Kidney glomerular epithelial cell (primary cell): ENCODE measurements at regions not wholly inside any gene's neighbourhood (a gene's known extent, or its start where the extent isn't known, plus 50 kb on each side); places are given as distances from the start of the nearest gene placed in this dataset.

Source experiments
- DNase-seq: peaks from one replicate; lab custom pipeline; 2025; lab: John Stamatoyannopoulos, UW

GRCh38 chr13:111952032-111952431 lies 114.9 kb upstream of the SOX1 start:
- no peak for DNase-seq

- DNase-seq = no peak
Measured at GRCh38 chr13:111952814-111953213, 114.1 kb upstream of the SOX1 start.

- no peak for DNase-seq
Measured at GRCh38 chr13:111953546-111954178, 113.3 kb upstream of the SOX1 start.

- DNase-seq = no peak
Measured at GRCh38 chr13:111954661-111955411, 112.1 kb upstream of the SOX1 start.

DNA sequence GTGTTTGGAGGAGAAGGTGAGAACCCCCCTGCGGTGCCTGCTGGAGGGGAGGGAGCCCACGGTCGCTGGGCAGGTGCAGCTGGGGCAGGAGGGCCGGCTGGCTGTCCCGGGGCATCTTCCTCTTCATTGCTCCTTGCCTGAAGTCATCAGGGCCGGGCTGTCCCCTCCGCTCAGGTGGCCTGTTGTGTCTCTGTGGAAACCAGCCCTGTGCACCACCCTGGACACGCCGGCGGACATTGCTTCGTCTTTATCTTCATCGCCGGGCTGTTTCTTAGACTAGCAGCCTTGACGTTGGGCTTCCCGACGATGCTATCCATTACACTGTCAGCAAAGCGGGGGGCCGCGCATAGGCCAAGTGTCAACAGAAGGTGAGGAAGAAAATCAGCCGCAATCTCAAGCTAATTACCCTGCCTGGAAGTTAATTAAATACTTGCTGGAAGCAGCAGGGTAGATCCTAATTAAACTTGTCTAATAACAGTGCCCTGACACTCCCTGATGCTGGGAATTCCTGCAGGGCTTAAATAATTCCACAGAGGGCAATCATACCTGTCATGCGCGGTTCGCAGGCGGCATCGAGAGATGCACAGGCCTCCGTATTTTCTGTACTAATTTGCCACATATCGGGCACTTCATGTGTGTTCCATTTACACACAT lies 111.4 kb upstream of the SOX1 start:
- no peak for DNase-seq

GRCh38 chr13:111956261-111957151 lies 110.4 kb upstream of the SOX1 start:
- no peak for DNase-seq

DNA sequence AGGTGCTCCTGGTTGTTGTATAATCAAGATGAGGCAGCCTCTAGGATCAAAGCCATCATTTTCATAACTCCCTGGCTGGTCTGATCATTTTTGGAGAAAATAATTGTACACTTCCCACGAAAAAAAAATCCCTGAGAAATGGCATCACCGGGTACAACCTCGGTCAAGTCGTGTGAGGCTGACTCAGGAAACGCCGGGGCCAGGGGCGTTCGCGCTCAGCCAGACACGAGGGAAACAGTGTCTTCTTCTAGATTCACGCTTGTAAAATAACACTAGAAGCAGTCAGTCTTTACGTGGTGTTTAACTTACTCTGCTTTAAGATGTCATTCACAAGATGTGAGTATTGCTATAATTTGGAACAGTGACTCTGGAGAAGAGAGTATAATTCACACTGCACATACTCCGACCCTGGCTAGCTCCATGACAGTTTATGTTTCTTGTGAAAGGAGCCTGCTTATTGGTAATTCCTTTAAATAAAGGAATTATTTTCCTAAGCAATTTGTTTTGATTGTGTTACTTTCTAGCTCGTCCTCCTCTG lies 109.0 kb upstream of the SOX1 start:
- DNase-seq = no peak

DNA sequence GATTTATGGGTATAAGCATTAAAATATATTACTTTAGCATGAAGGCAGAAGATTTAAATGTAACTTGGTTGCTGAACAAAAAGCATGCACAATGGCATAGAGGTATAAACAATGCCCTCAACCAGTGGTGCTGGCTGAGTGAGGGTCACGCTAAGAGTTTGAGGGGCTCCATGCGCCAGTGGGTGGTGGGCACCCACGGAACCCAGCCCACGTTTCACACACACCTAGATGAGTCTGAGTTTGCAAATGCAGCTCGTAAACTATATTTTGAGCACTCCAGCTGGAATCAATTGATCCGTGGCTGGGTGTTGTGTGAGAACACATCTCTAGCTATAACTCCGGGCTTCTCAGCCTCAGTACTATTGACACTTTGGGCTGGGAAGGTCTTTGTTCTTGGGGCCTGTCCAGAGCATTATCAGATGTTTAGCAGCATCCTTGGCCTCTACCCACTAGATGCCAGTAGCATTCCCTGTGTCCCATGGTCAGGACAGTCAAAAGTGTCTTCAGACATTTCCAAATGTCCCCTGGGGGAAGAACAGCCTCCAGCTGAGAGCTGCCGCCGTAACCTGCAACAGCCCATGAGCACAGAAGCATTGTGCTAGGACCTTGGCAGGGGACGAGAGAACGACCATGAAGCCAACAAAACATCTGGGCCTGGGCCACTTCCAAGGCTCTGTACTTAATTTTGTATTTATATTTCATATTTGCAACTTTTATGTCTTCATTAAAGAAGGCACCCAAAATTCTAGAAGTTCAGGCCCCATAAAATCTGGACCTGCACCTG lies 108.1 kb upstream of the SOX1 start:
- no peak for DNase-seq

GRCh38 chr13:111960152-111960772 lies 106.7 kb upstream of the SOX1 start:
- no peak for DNase-seq

DNA sequence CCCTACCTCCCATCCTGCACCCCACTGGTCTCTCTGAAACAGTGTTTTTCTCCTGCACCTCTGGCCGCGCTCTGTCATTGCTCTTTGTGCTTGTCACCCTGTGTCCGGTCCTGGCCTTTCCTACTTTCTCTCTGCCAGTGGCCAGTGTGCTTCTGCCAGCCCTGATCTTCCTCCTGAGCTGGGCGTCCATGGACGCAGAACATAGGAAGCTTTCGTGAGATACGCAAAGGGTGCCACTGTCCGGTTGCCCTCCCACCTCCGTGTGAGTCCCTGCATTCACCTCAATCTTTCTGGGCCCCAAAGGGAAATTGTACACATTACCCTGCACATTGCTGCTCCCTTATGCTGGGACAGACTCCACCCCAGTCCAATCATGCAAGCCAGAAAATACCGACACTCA lies 105.7 kb upstream of the SOX1 start:
- no peak for DNase-seq

- DNase-seq = no peak
Measured at GRCh38 chr13:111961651-111962192, 105.2 kb upstream of the SOX1 start.

DNA sequence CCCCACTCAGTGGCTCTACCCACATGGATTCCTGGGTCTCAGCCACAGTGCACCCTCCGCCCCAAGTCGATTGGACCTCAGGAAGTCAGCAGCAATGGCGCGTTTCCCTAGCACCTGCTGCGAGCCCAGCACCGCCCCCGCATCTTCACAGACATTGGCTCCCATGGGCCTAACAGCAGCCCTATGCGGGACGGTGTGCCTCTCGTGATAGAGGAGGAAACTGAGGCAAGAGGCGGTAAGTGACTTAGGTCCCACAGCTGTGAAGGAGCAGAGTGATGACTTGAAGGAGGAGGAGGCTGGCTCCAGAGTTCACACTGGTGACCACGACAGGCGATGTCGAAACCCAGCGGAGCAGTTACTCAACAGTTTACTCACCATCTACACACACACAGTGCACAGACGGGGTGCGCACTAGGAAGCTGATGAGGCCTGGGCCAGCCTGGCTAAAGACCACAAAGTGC lies 104.5 kb upstream of the SOX1 start:
- no peak for DNase-seq

DNA sequence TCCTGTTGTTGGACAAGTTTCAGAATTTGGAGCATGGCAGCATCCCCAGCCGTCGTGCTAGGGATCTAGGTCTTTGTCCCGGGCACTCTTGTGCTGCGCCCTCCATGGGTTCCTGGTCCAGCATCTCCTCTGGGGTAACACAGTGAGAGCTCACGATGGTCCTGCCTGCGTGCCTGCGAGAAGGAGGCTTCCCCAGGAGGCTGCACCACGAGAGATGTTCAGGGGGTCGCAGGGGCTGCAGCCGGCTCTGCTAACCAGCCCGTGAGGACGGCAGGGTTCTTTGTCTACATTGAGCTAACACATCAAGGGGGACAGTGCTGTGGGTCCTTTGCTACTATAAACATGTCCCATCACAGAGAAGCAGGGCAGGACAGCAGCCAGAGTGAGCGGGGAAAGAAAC lies 103.9 kb upstream of the SOX1 start:
- no peak for DNase-seq

- DNase-seq = no peak
Measured at GRCh38 chr13:111964411-111965035, 102.4 kb upstream of the SOX1 start.

DNA sequence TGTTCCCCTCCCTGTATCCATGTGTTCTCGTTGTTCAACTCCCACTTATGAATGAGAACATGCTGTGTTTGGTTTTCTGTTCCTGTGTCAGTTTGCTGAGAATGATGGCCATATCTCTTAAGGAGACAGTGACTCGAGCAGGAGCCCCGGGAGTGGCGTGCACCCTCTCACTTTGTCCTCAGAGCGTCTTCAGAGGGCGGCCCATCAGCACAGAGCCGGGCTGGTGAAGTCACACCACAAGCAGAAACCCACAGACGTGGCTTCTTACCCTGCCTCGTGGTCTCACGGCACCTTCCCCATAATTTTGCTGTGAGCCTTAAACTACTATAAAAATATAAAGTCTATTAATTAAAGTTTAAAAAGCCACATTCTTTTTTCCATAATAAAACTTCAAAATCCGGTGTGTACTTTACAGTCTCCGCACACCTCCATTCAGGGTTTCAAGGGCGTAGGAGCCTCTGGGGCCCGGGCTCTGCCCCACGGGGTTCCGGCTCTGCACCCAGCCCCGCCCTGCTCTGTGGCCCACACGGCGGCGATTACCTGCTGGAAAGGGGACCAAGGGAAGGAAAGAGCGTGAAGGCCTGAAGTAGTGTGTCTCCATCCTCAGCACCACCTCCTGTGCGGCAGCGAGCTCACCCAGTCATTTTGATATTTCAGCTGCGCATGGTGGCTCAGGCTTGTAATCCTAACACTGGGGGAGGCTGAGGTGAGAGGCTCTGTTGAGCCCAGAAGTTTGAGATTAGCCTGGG lies 101.3 kb upstream of the SOX1 start:
- DNase-seq = no peak

- DNase-seq = no peak
Measured at GRCh38 chr13:111966933-111967332, 100.0 kb upstream of the SOX1 start.

GRCh38 chr13:111967572-111968201 lies 99.3 kb upstream of the SOX1 start:
- no peak for DNase-seq

DNA sequence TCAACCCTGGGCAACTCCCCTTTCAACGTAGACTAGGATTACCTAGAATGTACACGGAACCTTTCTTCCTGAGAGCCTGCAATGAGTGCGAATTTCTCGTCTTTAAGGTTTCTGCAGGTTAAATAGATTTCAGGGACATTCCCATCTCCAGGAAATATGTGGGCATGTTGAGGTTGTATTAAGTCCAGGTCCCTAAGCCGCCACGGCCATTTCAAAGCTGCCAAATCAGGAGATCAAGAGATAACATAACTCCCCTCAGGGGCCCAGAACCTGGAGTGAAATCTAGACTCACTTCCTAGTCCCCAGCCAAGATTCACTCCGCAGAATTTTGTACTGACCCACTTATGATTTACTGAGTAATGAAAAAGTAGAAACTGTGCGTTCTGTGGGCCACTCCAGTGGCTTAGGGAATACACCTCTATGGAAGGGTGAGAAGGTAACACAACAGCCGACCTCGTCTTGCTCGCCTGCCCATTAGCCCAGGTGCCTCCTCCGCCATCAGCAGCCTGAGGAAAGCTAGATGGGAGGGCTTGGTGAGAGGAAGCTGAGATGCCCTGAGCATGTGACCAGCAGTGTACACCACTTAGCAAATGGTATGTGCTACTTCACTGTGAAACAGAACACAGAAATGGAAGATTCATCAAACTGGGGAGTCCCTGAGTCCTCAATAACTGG lies 98.5 kb upstream of the SOX1 start:
- no peak for DNase-seq
